Endothelial cell (in vitro differentiated cells): ENCODE measurements at regions not wholly inside any gene's neighbourhood (a gene's known extent, or its start where the extent isn't known, plus 50 kb on each side); places are given as distances from the start of the nearest gene placed in this dataset.

ENCODE experiments used
- DNase-seq: peaks from one replicate; pipeline ENCODE4 v3.0.0; 2021; ENCODE audit warnings: low spot score
- H3K27ac Mint-ChIP-seq: one replicate; pipeline ENCODE4 v1.8.0; 2021; ENCODE audit warnings: mixed read lengths, inconsistent platforms; ENCODE audit not compliant: unreplicated experiment
- H3K27me3 Mint-ChIP-seq: one replicate; pipeline ENCODE4 v1.8.0; 2021; ENCODE audit warnings: mild to moderate bottlenecking, moderate library complexity, mixed read lengths, inconsistent platforms; ENCODE audit not compliant: unreplicated experiment
- H3K36me3 Mint-ChIP-seq: one replicate; pipeline ENCODE4 v1.8.0; 2021; ENCODE audit warnings: mild to moderate bottlenecking, low read depth, mixed read lengths, inconsistent platforms; ENCODE audit not compliant: unreplicated experiment
- H3K4me1 Mint-ChIP-seq: one replicate; pipeline ENCODE4 v1.8.0; 2021; ENCODE audit warnings: mild to moderate bottlenecking, mixed read lengths, inconsistent platforms; ENCODE audit not compliant: unreplicated experiment
- H3K4me3 Mint-ChIP-seq: one replicate; pipeline ENCODE4 v1.8.0; 2021; ENCODE audit warnings: mild to moderate bottlenecking, mixed read lengths, inconsistent platforms; ENCODE audit not compliant: unreplicated experiment
- H3K9me3 Mint-ChIP-seq: one replicate; pipeline ENCODE4 v1.8.0; 2021; ENCODE audit warnings: mixed read lengths, inconsistent platforms; ENCODE audit not compliant: unreplicated experiment
- TF ChIP-seq, protein P1 (sequence below): fragments of 200-600 bp; sonication (generic); IDR thresholded peaks from one replicate; pipeline ENCODE4 v1.5.0; 2021; ENCODE audit warnings: antibody characterized with exemption; ENCODE audit not compliant: unreplicated experiment

DNA sequence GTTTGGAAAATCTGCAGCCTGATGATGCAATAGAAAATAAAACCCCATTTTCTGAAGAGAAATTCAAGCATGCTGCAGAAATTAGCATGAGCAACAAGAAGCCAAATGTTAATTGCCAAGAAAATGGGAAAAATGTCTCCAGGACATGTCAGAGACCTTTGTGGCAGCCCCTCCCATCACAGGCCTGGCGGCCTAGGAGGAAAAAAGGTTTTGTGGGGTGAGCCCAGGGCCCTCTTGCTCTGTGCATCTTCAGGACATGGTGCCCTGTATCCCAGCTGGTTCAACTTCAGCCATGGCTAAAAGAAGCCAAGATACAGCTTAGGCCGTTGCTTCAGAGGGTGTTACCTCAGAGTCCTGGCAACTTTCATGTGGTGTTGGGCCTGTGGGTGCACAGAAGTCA is 775.5 kb upstream of the SEL1L start:
- Mint-ChIP-seq H3K4me3 (no peak overlapping the region), H3K9me3 (peaks cover 14% of the 10 kb centered on the region), H3K4me1 (no peaks in the 10 kb centered on the region), H3K36me3 (peaks cover 3% of the 10 kb centered on the region), H3K27ac (no peak overlapping the region), H3K27me3 (no peaks in the 10 kb centered on the region)
- TF ChIP-seq, protein P1, sequence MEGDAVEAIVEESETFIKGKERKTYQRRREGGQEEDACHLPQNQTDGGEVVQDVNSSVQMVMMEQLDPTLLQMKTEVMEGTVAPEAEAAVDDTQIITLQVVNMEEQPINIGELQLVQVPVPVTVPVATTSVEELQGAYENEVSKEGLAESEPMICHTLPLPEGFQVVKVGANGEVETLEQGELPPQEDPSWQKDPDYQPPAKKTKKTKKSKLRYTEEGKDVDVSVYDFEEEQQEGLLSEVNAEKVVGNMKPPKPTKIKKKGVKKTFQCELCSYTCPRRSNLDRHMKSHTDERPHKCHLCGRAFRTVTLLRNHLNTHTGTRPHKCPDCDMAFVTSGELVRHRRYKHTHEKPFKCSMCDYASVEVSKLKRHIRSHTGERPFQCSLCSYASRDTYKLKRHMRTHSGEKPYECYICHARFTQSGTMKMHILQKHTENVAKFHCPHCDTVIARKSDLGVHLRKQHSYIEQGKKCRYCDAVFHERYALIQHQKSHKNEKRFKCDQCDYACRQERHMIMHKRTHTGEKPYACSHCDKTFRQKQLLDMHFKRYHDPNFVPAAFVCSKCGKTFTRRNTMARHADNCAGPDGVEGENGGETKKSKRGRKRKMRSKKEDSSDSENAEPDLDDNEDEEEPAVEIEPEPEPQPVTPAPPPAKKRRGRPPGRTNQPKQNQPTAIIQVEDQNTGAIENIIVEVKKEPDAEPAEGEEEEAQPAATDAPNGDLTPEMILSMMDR, result no peak
- DNase-seq, result no peak

DNA sequence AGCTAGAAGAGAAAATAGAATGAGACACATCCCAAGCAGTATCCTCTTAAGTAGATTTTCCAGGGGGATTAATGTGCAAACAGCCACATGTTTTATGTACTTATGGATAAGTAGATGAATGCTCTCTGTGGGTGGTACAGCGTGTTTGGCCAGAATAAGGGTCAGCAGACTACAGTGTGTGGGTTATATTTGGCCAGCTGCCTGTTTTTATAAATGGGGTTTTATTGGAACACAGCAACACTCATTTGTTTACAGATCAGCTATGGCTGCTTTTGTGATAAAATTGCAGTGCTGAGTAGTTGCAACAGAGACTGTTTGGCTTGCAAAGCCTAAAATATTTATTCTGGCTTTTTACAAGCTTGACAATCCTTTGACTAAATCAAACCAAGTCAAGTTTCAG is 780.2 kb upstream of the SEL1L start:
- Mint-ChIP-seq H3K36me3 (peaks cover 2% of the 10 kb centered on the region), H3K27me3 (no peaks in the 10 kb centered on the region), H3K9me3 (peaks cover 8% of the 10 kb centered on the region), H3K4me1 (no peaks in the 10 kb centered on the region), H3K27ac (no peak overlapping the region), H3K4me3 (no peak overlapping the region)
- no peak for DNase-seq
- TF ChIP-seq, protein P1, result no peak

DNA sequence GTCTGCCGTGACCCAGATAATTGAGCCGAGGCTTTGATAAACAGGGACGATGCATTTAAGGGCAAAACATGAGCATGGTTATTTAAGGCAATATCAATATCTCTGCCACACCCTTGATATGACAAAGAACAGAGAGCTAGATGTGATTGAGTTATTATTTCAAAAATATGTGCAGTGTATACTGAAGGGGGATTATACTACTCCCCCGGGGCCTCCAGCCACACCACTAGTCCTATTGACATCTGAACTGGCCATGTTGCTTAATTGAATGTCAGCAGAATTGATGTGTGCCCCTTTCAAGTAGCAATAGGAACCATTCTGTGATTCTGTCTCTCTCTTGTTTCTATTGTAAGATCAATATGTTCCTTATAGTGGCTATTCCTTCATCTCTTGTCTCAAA is 794.8 kb upstream of the SEL1L start:
- peaks cover 20% of the 10 kb centered on the region for H3K9me3 Mint-ChIP-seq
- no peak for DNase-seq
- H3K4me3 Mint-ChIP-seq, result no peak overlapping the region
- no peak overlapping the region for H3K27ac Mint-ChIP-seq
- no peaks in the 10 kb centered on the region for H3K36me3 Mint-ChIP-seq
- TF ChIP-seq, protein P1, result no peak
- H3K27me3 Mint-ChIP-seq, result peaks cover 4% of the 10 kb centered on the region
- no peaks in the 10 kb centered on the region for H3K4me1 Mint-ChIP-seq

DNA sequence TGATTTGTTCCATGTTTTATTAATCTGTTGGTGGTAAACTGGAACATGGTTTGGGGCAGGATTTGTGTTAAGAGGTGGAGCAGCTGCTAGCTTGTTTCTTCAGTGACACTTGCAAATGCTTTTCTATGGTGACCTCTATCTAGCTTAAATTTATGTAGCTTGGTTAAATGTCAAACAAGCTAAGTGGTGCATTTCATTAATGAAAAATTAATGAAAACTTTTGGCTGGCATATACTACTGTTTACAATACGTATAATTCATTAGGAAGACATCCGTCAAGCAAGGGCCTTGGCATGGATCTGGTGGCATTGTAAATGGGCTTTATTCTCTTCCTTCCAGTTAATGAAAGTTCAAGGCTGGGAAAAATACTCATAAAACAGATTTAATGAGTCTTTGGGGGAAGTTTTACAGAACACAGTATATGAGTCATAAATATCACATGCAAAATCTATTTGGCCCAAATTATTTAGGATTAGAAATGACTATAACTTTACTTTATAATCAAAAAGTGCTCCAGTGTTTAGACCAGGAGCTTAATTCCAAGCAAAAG is 807.7 kb upstream of the SEL1L start:
- Mint-ChIP-seq H3K27ac (no peak overlapping the region), H3K36me3 (peaks cover under 1% of the 10 kb centered on the region), H3K27me3 (peaks cover 4% of the 10 kb centered on the region), H3K9me3 (peaks cover 11% of the 10 kb centered on the region), H3K4me3 (no peak overlapping the region), H3K4me1 (no peaks in the 10 kb centered on the region)
- TF ChIP-seq, protein P1, result no peak
- DNase-seq, result no peak

DNA sequence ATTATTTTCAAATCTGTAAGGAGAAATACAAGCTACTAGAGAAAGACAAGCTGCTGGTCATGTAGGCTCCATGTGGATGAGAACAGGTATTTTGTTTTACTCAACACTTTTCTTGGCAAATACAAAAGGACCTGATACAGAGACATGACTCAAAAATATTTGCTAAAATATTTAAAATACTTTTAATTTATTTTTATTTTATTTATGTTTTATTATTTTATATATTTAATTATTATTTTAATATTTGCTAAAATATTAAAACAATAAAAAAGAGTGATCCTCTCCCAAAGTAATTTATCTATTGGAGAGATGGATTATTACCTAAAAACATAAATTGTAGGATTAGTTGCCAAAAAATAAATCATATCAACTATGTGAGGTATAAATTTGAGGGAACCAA is 808.9 kb upstream of the SEL1L start:
- TF ChIP-seq, protein P1, result no peak
- Mint-ChIP-seq H3K36me3 (peaks cover 4% of the 10 kb centered on the region), H3K27me3 (peaks cover 2% of the 10 kb centered on the region), H3K27ac (no peak overlapping the region), H3K4me1 (no peaks in the 10 kb centered on the region), H3K4me3 (no peak overlapping the region), H3K9me3 (peaks cover 8% of the 10 kb centered on the region)
- DNase-seq, result no peak
